SU-DHL-6 (cell line): ENCODE measurements at regions not wholly inside any gene's neighbourhood (a gene's known extent, or its start where the extent isn't known, plus 50 kb on each side); places are given as distances from the start of the nearest gene placed in this dataset.

Source experiments
- H2AFZ ChIP-seq: fragments of 200-600 bp; sonication (generic); 2 replicates; pipeline ENCODE4 v1.6.1; 2014; ENCODE audit warnings: low read depth, mild to moderate bottlenecking, moderate library complexity, mixed read lengths, antibody characterized with exemption, low read length; ENCODE audit not compliant: severe bottlenecking
- H3F3A ChIP-seq: fragments of 200-600 bp; shearing (Covaris generic); 2 replicates; pipeline ENCODE4 v1.6.0; 2016; ENCODE audit warnings: antibody characterized with exemption, mild to moderate bottlenecking; ENCODE audit not compliant: insufficient read depth
- H3K27ac ChIP-seq: fragments of 200-600 bp; sonication (generic); 2 replicates; pipeline ENCODE4 v1.5.1; 2016; ENCODE audit warnings: low read depth, mild to moderate bottlenecking, low read length, moderate library complexity, mixed read lengths
- H3K27me3 ChIP-seq: fragments of 200-600 bp; sonication (generic), shearing (Covaris generic); 2 replicates; pipeline ENCODE4 v1.6.0; 2014; ENCODE audit warnings: mild to moderate bottlenecking, low read length
- H3K36me3 ChIP-seq: fragments of 200-600 bp; sonication (generic); 2 replicates; pipeline ENCODE4 v1.6.1; 2014; ENCODE audit warnings: mild to moderate bottlenecking, low read length, mixed read lengths
- H3K4me2 ChIP-seq: fragments of 300-600, 200-600 bp; shearing (Covaris generic), sonication (generic); 2 replicates; pipeline ENCODE4 v1.6.0; 2014; ENCODE audit warnings: low read length, low read depth, mild to moderate bottlenecking; ENCODE audit not compliant: poor library complexity, severe bottlenecking
- H3K4me3 ChIP-seq: fragments of 200-600 bp; sonication (generic); 2 replicates; pipeline ENCODE4 v1.5.1; 2014; ENCODE audit warnings: antibody characterized with exemption, low read length, mild to moderate bottlenecking, mixed read lengths; ENCODE audit not compliant: insufficient read depth, poor library complexity, severe bottlenecking
- H3K79me2 ChIP-seq: fragments of 200-600 bp; sonication (generic); 2 replicates; pipeline ENCODE4 v1.6.1; 2014; ENCODE audit warnings: mild to moderate bottlenecking, low read length, moderate library complexity; ENCODE audit not compliant: insufficient read depth
- H3K9ac ChIP-seq: fragments of 200-600 bp; sonication (generic); 2 replicates; pipeline ENCODE4 v1.7.0; 2014; ENCODE audit warnings: mild to moderate bottlenecking, low read length
- H3K9me2 ChIP-seq: fragments of 200-600 bp; sonication (generic); replicated peaks from 2 replicates; pipeline ENCODE4 v1.6.1; 2014; ENCODE audit warnings: low read length; ENCODE audit not compliant: insufficient read depth
- H3K9me3 ChIP-seq: fragments of 200-600 bp; sonication (generic); 2 replicates; pipeline ENCODE4 v1.6.1; 2014; ENCODE audit warnings: low read length, mixed read lengths; ENCODE audit not compliant: insufficient read depth
- H4K20me1 ChIP-seq: fragments of 200-600 bp; sonication (generic); 2 replicates; pipeline ENCODE4 v1.6.1; 2014; ENCODE audit warnings: low read depth, mild to moderate bottlenecking, antibody characterized with exemption, low read length, moderate library complexity, mixed read lengths
- CTCF ChIP-seq: fragments of 200-600 bp; sonication (generic); IDR thresholded peaks from one replicate; pipeline ENCODE4 v1.5.1; 2017; ENCODE audit warnings: antibody characterized with exemption, mild to moderate bottlenecking, low read length, moderate library complexity; ENCODE audit not compliant: insufficient read depth, poor library complexity, severe bottlenecking
- EZH2phosphoT487 ChIP-seq: fragments of 200-600 bp; sonication (generic), shearing (Covaris generic); conservative IDR thresholded peaks from 2 replicates; pipeline ENCODE4 v1.6.1; 2018; ENCODE audit warnings: mild to moderate bottlenecking, antibody characterized with exemption, low read length, moderate library complexity, mixed read lengths

GRCh38 chr5:18074961-18075360, 440.7 kb downstream of the TAF11L14 start:
- Histone ChIP-seq H2AFZ (no peak overlapping the region), H3K4me2 (no peak overlapping the region), H3K9me3 (no peaks in the 10 kb centered on the region), H3K9me2 (no peaks in the 10 kb centered on the region), H3K27me3 (no peaks in the 10 kb centered on the region), H4K20me1 (no peaks in the 10 kb centered on the region), H3K79me2 (no peaks in the 10 kb centered on the region), H3K4me3 (no peak overlapping the region), H3K27ac (no peak overlapping the region), H3K9ac (no peak overlapping the region), H3F3A (no peaks in the 10 kb centered on the region), H3K36me3 (no peaks in the 10 kb centered on the region)
- TF ChIP-seq CTCF = no peak
- no peak for TF ChIP-seq EZH2phosphoT487

- Histone ChIP-seq H3F3A (no peaks in the 10 kb centered on the region), H3K27ac (no peak overlapping the region), H2AFZ (no peak overlapping the region), H3K9ac (no peak overlapping the region), H3K9me3 (no peaks in the 10 kb centered on the region), H3K4me3 (no peak overlapping the region), H4K20me1 (no peaks in the 10 kb centered on the region), H3K4me2 (no peak overlapping the region), H3K9me2 (no peaks in the 10 kb centered on the region), H3K79me2 (no peaks in the 10 kb centered on the region), H3K36me3 (no peaks in the 10 kb centered on the region), H3K27me3 (no peaks in the 10 kb centered on the region)
- no peak for TF ChIP-seq CTCF
- no peak for TF ChIP-seq EZH2phosphoT487
Observed at GRCh38 chr5:18078157-18078556, 443.9 kb downstream of the TAF11L14 start.

GRCh38 chr5:18079831-18080230, 445.6 kb downstream of the TAF11L14 start:
- TF ChIP-seq EZH2phosphoT487 (no peak), CTCF (no peak)
- no peaks in the 10 kb centered on the region for H4K20me1 ChIP-seq
- H3K9me3 ChIP-seq = no peaks in the 10 kb centered on the region
- H3K79me2 ChIP-seq = no peaks in the 10 kb centered on the region
- H3K4me2 ChIP-seq = no peak overlapping the region
- H3K27ac ChIP-seq = no peak overlapping the region
- no peaks in the 10 kb centered on the region for H3F3A ChIP-seq
- H3K9me2 ChIP-seq = no peaks in the 10 kb centered on the region
- no peak overlapping the region for H3K9ac ChIP-seq
- H2AFZ ChIP-seq = no peak overlapping the region
- H3K27me3 ChIP-seq = no peaks in the 10 kb centered on the region
- no peak overlapping the region for H3K4me3 ChIP-seq
- no peaks in the 10 kb centered on the region for H3K36me3 ChIP-seq
